SHP77 treated with DMSO at 0.1 percent for 48 hours (cell line): ENCODE measurements at regions not wholly inside any gene's neighbourhood (a gene's known extent, or its start where the extent isn't known, plus 50 kb on each side); places are given as distances from the start of the nearest gene placed in this dataset.

ENCODE experiments used
- DNase-seq: peaks from one replicate; lab custom pipeline; 2025; lab: John Stamatoyannopoulos, UW

GRCh38 chr2:122236152-122236874, 480.9 kb downstream of the TSN start:
- DNase-seq = no peak

GRCh38 chr2:122236925-122237324, 481.5 kb downstream of the TSN start:
- DNase-seq = no peak

- DNase-seq = no peak
These were observed 482.0 kb downstream of the TSN start for GRCh38 chr2:122237450-122237849.

DNA sequence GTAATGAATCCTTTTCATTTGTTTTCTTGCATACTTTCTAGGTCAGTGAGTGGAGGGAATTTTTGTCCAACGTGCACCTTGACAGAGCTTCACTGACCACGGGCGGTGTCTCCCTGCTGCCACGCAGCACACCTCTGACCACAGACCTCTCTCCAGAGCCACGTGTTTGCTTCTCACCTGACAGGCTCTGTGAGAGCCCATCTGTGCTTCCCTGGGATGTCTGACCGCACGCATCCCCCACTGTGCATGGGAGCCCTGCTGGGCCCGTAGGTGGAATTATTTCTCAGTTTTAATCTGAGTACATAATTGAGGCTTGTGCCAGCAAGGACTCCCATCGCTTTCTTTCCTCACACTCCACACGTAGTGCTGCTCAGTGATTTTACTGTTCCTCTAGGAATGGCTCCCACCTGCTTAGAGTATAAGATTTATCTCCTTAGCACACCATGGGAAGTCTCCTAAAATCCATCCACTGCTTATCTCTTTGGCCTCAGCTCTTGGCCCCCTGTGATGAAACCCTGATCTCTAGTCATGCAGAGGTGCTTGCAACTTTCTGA, 482.6 kb downstream of the TSN start:
- DNase-seq = no peak

- no peak for DNase-seq
These were observed 484.0 kb downstream of the TSN start for GRCh38 chr2:122239440-122239839.

- no peak for DNase-seq
These were observed 489.3 kb downstream of the TSN start for GRCh38 chr2:122244598-122245229.

DNA sequence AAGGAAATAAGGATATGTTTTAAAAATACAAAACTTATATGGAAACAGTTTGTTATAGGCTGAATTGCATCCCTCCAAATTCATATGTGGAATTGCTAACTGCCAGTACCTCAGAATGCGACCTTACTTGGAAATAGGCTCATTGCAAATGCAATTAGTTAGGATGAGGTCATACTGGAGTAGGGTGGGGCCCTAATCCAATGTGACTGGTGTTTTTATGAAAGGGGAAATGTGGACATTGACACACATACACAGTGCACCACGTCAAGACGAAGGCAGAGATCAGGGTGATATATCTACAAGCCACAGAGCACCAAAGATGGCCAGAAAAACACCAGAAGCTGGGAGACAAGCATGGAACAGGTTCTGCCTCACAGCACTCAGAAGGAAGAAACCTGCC, 494.2 kb downstream of the TSN start:
- DNase-seq = no peak

DNA sequence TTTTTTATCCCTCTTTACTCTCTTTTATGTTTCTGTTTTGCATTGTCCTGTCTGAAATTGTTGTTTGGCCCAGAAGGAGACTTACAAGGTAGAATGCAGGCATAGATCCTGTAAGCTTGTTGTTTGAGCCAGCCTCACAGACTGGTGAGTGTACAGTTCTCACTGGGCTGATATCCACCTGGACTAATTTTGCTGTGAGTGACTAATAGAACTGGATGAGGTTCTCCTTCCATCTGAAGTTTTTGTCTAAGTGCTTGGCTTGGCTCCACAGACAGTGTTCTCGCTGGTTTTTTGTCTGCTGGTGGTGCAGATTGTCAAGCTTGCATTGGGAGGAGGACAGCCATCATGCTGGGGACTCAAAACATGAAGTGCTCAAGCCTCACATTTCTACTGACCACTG, 495.7 kb downstream of the TSN start:
- DNase-seq = no peak

DNA sequence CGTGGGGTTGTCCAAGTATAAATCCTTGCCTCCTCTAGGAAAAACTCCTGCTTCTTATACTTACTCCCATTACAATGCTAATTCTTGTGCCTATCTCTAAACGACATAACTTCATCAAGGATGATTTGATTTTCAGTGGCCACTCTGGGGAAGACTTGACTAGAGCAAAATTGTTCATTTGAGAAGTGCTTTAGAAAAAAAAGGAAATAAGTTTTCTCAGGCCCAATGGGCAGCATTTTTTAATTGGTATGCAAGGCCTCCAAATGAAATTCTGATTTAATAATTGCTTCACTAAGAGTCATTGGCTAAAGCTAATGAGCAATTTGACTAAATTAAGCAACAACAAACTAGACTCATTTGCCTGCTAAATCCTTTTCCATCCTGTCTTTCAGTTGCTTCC, 496.1 kb downstream of the TSN start:
- no peak for DNase-seq

DNA sequence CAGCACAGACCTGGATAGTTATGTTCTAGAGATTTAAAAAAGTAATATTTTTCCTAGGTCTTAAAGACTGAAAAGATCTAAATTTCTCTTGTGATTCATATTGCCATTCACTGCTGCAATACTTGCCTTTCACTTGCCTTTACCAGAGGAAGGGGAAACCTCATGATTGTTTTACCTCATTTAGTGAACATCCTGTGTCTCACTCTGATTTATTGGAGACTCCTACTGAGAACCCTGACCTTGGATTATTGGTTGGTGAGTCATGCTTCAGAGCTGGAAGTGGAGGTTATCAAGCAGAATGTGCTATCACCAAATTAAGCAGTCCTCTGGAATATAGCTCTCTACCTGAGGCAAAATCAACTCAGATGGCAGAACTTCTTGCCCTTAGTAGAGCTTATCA, 500.5 kb downstream of the TSN start:
- DNase-seq = no peak

DNA sequence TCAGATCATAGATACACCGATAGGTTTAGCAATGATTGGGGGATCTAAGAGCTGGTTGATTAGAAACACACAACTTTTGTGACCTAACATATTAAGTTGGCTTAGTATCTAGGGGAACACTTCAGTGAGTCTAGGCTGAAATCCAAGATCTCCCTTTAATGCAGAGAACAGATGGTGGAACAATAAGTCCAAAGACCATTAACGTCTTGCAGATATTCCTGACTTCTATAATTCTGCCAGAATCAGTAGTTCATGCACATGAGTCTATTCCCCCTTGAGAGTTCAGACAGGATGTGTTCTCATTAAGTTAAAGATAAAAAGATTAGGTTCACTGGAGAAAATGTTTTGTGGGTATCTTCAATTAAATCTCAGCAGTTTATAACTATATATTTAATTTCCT, 506.5 kb downstream of the TSN start:
- no peak for DNase-seq

DNA sequence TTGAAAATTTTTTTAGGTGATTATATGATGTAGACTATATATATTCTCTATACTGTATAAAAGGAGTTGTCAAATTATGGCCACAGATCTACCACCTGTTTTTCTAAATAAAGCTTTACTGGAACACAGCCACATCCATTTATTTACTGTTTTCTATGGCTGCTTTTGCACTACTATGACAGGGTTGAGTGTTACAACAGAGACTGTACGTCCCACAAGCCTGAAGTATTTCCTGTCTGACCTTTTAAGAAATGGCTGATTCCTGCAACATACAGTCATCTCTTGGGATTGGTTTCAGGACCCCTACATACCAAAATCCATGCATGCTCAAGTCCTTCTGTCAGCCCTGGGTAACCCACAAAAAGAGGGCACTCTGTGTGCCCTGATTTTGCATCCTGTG, 508.3 kb downstream of the TSN start:
- DNase-seq = no peak

DNA sequence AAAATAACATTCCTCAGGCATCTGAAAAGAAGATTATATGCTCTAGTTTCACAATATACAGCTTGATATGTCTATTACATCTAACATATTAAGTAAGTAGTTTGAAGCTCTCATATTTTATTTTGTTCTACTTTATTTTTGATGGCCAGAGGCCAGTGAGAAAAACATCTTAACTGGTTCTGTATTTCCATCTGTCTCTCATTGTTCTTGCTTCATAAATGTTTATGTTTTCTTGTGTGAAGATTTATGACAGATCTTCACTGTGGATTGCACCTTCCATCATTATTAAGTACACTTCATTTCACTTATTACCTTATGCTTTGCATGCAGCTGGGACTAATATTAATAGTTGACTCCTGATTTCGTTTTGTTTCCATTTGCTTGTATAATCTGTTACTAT, 511.2 kb downstream of the TSN start:
- DNase-seq = no peak

- DNase-seq = no peak
These were observed 512.5 kb downstream of the TSN start for GRCh38 chr2:122267947-122268346.

GRCh38 chr2:122273785-122274419, 518.5 kb downstream of the TSN start:
- DNase-seq = no peak

DNA sequence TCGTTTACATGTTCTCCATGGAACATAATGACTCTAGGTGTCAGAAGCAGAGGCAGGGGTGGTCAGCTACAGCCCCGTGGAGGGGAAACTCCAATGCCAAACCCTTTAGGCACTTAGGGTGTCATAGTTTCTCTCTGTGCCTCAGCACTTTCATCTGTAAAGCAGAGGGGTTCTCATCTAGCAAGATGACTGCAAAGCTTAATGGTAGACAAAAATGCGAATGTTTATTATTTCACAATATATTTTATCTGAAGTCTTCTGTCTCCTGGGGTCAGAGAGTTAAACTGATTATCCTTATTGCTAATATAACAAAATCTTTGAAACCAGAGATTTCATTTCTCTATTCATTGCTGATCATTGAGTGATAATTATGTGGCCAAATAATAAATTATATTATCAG, 522.5 kb downstream of the TSN start:
- DNase-seq = no peak

- DNase-seq = no peak
These were observed 545.3 kb downstream of the TSN start for GRCh38 chr2:122300758-122301157.

DNA sequence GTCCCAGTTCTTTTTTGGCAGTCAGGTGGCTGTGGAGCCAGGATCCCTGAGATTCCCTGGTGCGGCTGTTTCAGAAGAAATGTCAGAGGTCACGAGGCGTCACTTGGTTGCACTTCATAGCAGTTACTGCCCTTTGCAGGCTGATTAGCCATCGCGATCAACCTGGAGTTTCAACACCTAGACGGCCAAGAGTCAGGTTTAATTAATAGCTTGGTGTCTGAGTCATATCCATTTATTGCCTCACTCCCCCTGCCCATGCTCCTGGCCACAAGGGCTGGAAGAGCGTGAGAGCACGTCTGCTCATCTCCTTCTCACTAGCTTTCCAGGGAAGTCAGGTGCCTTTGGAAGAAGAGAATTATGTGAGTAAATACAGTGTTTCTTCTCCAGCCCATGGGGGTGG, 552.3 kb downstream of the TSN start:
- DNase-seq = no peak

DNA sequence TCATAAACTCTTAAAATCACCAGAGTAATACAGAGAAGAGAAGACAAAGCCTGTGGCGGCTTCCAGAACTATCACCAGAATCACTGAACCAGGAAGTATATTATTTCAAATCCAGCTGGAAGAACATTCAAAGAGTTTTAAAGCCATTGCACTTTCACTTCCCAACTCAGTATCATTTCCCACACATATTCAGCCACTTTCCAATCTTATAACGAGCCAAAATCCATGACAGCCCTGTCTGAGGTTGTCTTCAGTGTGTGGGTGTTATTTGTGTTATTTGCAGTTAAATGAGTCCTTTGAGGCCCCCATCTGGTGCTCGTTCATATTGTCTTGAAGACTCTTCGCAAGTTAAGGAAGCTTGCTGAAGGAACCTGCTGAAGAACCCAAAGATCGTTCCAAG, 559.9 kb downstream of the TSN start:
- DNase-seq = no peak

DNA sequence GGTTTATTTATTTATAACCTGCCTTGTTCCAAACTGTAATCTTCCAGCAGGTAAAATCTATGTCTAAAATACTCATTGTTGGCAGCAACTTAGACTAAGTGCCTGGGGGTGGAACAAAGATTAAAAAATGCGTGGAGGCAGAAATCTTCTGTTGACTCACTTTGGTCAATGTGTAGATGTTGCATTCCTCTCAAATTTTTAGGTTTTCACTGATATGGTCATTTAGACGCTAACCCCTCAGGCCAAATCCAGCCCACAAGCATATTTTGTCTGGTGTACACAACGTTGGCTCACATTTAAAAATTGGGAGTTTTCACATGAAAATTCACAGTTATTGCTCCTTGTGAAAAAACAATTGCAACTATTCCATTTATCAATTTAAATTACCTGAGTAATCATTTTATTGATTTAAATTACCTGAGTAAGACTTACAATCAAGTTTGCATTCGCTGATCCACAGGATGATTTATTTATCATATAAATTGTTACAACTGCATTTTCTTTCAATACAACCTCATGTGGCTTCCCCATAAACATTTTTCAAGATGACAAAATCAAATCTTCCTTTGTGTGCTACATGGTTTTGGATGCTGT, 564.2 kb downstream of the TSN start:
- no peak for DNase-seq

DNA sequence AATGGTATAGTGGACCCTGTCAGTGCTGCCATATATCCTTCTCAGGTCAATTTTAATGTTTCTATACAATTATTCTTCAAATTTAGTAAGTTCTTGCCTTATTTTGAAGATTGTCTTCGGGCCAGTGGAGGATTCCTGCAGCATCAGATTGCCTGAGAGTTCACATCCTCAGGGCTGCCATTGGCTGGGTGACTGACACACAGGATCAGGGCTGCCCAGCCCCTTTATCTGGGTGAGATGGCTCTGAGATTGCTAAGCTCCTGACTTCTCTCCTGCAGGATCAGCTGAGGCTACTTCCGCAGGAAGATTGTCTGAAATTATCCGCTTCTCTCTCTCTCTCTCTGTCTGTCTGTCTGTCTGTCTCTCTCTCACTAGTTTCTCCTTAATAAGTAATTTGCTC, 567.4 kb downstream of the TSN start:
- DNase-seq = no peak

- DNase-seq = no peak
These were observed 568.5 kb downstream of the TSN start for GRCh38 chr2:122323927-122324326.

DNA sequence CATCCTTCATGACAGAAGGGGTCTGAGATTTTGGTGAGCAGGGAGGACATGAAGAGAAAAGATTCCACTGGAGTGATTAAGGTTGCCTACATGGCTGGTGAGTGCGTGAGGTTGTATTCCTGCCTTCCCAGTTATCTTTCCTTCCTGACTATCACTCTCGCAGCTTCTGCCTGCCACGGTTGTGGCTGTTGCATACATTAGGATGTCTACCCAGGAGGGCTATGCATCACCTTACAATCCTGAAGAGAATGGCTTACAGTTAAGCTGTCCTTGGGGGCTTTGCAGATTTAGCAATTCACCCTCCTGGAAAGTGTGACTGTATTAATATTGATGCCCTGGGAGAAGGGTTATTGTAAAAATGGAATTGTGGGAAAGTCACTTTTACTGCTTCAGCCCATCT, 571.0 kb downstream of the TSN start:
- no peak for DNase-seq
